Caco-2 (cell line): ENCODE measurements at regions not wholly inside any gene's neighbourhood (a gene's known extent, or its start where the extent isn't known, plus 50 kb on each side); places are given as distances from the start of the nearest gene placed in this dataset.

ENCODE experiments used
- BruUV-seq: library from RNA; stranded (reverse); fragments of 400-500 nt; replicated peaks from 2 replicates; lab custom pipeline; 2021; lab: Mats Ljungman, UMichigan
- CTCF ChIA-PET: fragments of 300-600 bp; sonication (Branson Sonifier 250); formaldehyde crosslinking; loops from one replicate; lab custom pipeline; 2022; ENCODE audit warnings: antibody characterized with exemption; lab: Charles Lee
- POLR2A ChIA-PET: fragments of 300-600 bp; sonication (Branson Sonifier 250); formaldehyde crosslinking; loops from one replicate; lab custom pipeline; 2022; ENCODE audit warnings: antibody characterized with exemption; lab: Charles Lee
- DNase-seq, 2 experiments: peaks; one replicate each; pipeline versions ENCODE4 v3.0.0 to v3.0.0-alpha.2; 2020 to 2022
- H3K27me3 ChIP-seq: replicated peaks from 2 replicates; pipeline ENCODE4 v1.6.0; 2011; ENCODE audit warnings: low read length; ENCODE audit not compliant: control insufficient read depth, insufficient read depth
- H3K36me3 ChIP-seq: 2 replicates; pipeline ENCODE4 v1.5.1; 2011; ENCODE audit warnings: low read length; ENCODE audit not compliant: control insufficient read depth, insufficient read depth
- H3K4me1 ChIP-seq: fragments of 250-450 bp; sonication (Bioruptor Pico); 2 replicates; pipeline ENCODE4 v1.5.1; 2020; ENCODE audit warnings: mild to moderate bottlenecking
- H3K4me3 ChIP-seq: 2 replicates; pipeline ENCODE4 v1.5.1; 2011; ENCODE audit warnings: low read depth, mild to moderate bottlenecking, control low read depth, low read length
- H3K9me3 ChIP-seq: fragments of 250-450 bp; sonication (Bioruptor Pico); 2 replicates; pipeline ENCODE4 v1.5.1; 2020; ENCODE audit warnings: mild to moderate bottlenecking, moderate library complexity
- H3K27ac Mint-ChIP-seq: one replicate; pipeline ENCODE4 v1.8.0; 2022; ENCODE audit warnings: mixed read lengths; ENCODE audit not compliant: unreplicated experiment
- H3K27me3 Mint-ChIP-seq: one replicate; pipeline ENCODE4 v1.8.0; 2022; ENCODE audit warnings: mixed read lengths; ENCODE audit not compliant: insufficient read depth, unreplicated experiment
- H3K36me3 Mint-ChIP-seq: one replicate; pipeline ENCODE4 v1.8.0; 2022; ENCODE audit warnings: mild to moderate bottlenecking, mixed read lengths; ENCODE audit not compliant: insufficient read depth, unreplicated experiment
- H3K4me1 Mint-ChIP-seq: one replicate; pipeline ENCODE4 v1.8.0; 2022; ENCODE audit warnings: low read depth, mixed read lengths; ENCODE audit not compliant: unreplicated experiment
- H3K4me3 Mint-ChIP-seq: one replicate; pipeline ENCODE4 v1.8.0; 2022; ENCODE audit warnings: mild to moderate bottlenecking, moderate library complexity, mixed read lengths; ENCODE audit not compliant: unreplicated experiment
- H3K9me3 Mint-ChIP-seq: one replicate; pipeline ENCODE4 v1.8.0; 2022; ENCODE audit warnings: mixed read lengths; ENCODE audit not compliant: unreplicated experiment
- intact Hi-C: fragments of 100-400 bp; cut with micrococcal nuclease; formaldehyde crosslinking; loops from one replicate; pipeline ENCODE4 v1.10.0; 2022; ENCODE audit not compliant: unreplicated experiment
- TF ChIP-seq, protein P1 (sequence below), 2 experiments: fragments of 200-600 bp in 1 of 2; IDR thresholded peaks; 1 replicate in 1 of 2; 2 replicates in 1 of 2; pipeline versions ENCODE4 v1.5.1 to v1.8.0; 2011 to 2022; ENCODE audit warnings: antibody characterized with exemption in 1 of 2, control low read depth in 1 of 2, inconsistent platforms in 1 of 2, low read depth in 1 of 2, low read length in 1 of 2, mild to moderate bottlenecking in 1 of 2, moderate library complexity in 1 of 2; ENCODE audit not compliant: insufficient read depth in 1 of 2, severe bottlenecking in 1 of 2, unreplicated experiment in 1 of 2

DNA sequence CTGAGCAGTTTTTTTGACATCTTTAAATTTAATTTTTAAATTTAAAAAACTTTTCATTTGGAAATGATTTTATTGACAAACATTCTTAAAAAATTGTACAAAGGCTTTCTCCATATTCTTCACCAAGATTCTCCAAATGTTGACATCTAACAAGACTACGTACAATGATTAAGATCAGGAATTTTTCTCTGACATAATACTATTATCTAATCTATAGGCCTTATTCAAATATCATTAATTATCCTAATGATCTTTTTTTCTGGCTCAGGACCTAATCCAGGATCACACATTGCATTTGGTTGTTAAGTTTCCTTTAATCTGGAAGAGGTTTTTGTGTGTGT is 106.1 kb upstream of the OSMR start:
- H3K27me3 Mint-ChIP-seq: no peaks in the 10 kb centered on the region
- H3K4me1 Mint-ChIP-seq: no peaks in the 10 kb centered on the region
- peaks cover 5% of the 10 kb centered on the region; the same call in 1 of the 2 replicates for H3K9me3 ChIP-seq
- H3K4me3 ChIP-seq: no peak overlapping the region
- BruUV-seq: no TSS peak
- no peak overlapping the region for H3K27ac Mint-ChIP-seq
- intact Hi-C loops: loop anchor here (10.0 kb wide), 1 partner anchor 245 kb away; no protein-coding TSS in a partner anchor
- H3K27me3 ChIP-seq: no peaks in the 10 kb centered on the region
- ChIA-PET POLR2A (no interaction called here), CTCF (no interaction called here)
- H3K36me3 Mint-ChIP-seq: no peaks in the 10 kb centered on the region
- no peak for DNase-seq
- H3K4me1 ChIP-seq: no peaks in the 10 kb centered on the region
- peaks cover 41% of the 10 kb centered on the region for H3K9me3 Mint-ChIP-seq
- TF ChIP-seq, protein P1, sequence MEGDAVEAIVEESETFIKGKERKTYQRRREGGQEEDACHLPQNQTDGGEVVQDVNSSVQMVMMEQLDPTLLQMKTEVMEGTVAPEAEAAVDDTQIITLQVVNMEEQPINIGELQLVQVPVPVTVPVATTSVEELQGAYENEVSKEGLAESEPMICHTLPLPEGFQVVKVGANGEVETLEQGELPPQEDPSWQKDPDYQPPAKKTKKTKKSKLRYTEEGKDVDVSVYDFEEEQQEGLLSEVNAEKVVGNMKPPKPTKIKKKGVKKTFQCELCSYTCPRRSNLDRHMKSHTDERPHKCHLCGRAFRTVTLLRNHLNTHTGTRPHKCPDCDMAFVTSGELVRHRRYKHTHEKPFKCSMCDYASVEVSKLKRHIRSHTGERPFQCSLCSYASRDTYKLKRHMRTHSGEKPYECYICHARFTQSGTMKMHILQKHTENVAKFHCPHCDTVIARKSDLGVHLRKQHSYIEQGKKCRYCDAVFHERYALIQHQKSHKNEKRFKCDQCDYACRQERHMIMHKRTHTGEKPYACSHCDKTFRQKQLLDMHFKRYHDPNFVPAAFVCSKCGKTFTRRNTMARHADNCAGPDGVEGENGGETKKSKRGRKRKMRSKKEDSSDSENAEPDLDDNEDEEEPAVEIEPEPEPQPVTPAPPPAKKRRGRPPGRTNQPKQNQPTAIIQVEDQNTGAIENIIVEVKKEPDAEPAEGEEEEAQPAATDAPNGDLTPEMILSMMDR (IDR thresholded peaks at IDR 0.05; ENCODE audit: insufficient read depth in 1 of 2, low read depth in 1 of 2, low read length in 1 of 2, severe bottlenecking in 1 of 2, unreplicated experiment in 1 of 2): no peak
- H3K36me3 ChIP-seq: no peaks in the 10 kb centered on the region
- H3K4me3 Mint-ChIP-seq: no peak overlapping the region

DNA sequence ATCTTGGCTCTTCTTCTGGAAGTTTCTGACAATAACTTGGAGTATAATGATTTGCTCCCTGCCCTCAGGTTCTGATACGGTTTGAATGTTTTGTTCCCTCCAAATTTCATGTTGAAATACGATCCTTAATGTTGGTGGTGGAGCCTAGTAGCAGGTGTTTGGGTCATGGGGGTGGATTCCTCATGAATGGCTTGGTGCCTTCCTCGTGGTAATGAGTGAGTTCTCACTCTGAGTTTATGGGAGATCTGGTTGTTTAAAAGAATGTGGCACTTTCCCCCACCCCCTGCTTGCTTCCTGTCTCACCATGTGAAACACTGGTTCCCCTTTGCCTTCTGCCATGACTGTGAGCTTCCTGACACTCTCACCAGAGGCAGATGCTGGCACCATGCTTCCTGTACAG is 103.0 kb upstream of the OSMR start:
- Mint-ChIP-seq H3K27ac (no peak overlapping the region), H3K4me3 (no peak overlapping the region), H3K9me3 (peaks cover 41% of the 10 kb centered on the region), H3K27me3 (no peaks in the 10 kb centered on the region), H3K36me3 (no peaks in the 10 kb centered on the region), H3K4me1 (no peaks in the 10 kb centered on the region)
- intact Hi-C loops: no loop called here
- DNase-seq: no peak
- POLR2A ChIA-PET: no interaction called here
- no peaks in the 10 kb centered on the region for H3K36me3 ChIP-seq
- CTCF ChIA-PET: no interaction called here
- H3K27me3 ChIP-seq: no peaks in the 10 kb centered on the region
- no peaks in the 10 kb centered on the region for H3K4me1 ChIP-seq
- H3K4me3 ChIP-seq: no peak overlapping the region
- H3K9me3 ChIP-seq: peaks cover 5% of the 10 kb centered on the region; the same call in 1 of the 2 replicates
- TF ChIP-seq, protein P1 (IDR thresholded peaks at IDR 0.05; ENCODE audit: insufficient read depth in 1 of 2, low read depth in 1 of 2, low read length in 1 of 2, severe bottlenecking in 1 of 2, unreplicated experiment in 1 of 2): no peak
- no TSS peak for BruUV-seq

DNA sequence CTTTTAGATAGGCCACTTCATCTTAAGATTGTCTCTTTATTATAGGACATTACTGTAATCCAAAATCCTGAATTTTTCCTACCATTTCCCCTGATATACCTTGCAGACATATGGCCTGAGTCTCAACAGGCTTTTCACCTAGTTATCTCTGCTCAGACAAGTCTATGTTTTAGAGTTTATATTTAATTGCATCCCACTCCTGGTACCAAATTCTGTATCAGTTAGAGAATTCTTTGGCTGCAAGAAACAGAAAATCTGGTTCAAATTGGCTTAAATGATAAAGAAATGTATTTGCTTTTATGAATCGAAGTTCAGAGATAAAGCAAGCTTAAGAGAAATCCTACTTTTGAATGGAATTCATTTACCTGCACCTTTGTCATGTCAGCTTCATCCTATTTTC is 102.2 kb upstream of the OSMR start:
- no peaks in the 10 kb centered on the region for H3K4me1 ChIP-seq
- BruUV-seq: no TSS peak
- no peaks in the 10 kb centered on the region for H3K36me3 Mint-ChIP-seq
- DNase-seq: no peak
- ChIA-PET CTCF (no interaction called here), POLR2A (no interaction called here)
- no peak overlapping the region for H3K4me3 ChIP-seq
- no peaks in the 10 kb centered on the region for H3K27me3 ChIP-seq
- TF ChIP-seq, protein P1 (IDR thresholded peaks at IDR 0.05; ENCODE audit: insufficient read depth in 1 of 2, low read depth in 1 of 2, low read length in 1 of 2, severe bottlenecking in 1 of 2, unreplicated experiment in 1 of 2): no peak
- H3K27ac Mint-ChIP-seq: no peak overlapping the region
- H3K9me3 ChIP-seq: peaks cover 5% of the 10 kb centered on the region; the same call in 1 of the 2 replicates
- intact Hi-C loops: no loop called here
- no peaks in the 10 kb centered on the region for H3K27me3 Mint-ChIP-seq
- peaks cover 37% of the 10 kb centered on the region for H3K9me3 Mint-ChIP-seq
- H3K4me3 Mint-ChIP-seq: no peak overlapping the region
- no peaks in the 10 kb centered on the region for H3K4me1 Mint-ChIP-seq
- H3K36me3 ChIP-seq: no peaks in the 10 kb centered on the region
